ENCODE measurements at regions not wholly inside any gene's neighbourhood (a gene's known extent, or its start where the extent isn't known, plus 50 kb on each side); places are given as distances from the start of the nearest gene placed in this dataset.

DNA sequence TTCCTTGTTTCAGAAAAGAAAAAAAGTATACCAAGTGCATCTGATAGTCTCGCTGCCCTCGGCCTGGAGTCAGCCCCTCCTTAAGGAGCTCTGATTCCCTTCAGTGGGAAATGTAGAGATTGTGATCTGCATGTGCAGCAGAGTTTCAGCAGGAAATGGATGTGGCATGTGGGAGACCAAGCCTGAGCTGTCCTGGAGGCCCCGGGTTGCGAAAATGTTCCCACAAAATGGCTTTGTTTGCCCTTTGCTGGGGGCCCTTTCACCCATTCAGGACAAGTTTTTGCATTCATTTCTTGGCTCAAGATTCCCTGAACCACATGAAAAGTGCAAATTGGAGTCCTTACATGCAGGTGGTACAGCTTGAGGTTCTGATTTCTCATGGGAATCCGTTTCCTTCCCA lies 230.9 kb downstream of the GADD45G start:
- Histone ChIP-seq H3K9ac (ENCODE audit: low read length) (no peak overlapping the region), H2AFZ (ENCODE audit: low read length) (no peak overlapping the region), H3K27ac (ENCODE audit: low read length) (no peak overlapping the region), H3K27me3 (ENCODE audit: low read length) (no peaks in the 10 kb centered on the region), H3K79me2 (ENCODE audit: low read length) (no peaks in the 10 kb centered on the region), H3K9me3 (ENCODE audit: low read length) (no peaks in the 10 kb centered on the region), H3K9me2 (replicated peaks; ENCODE audit: insufficient read depth, low read length) (no peaks in the 10 kb centered on the region), H4K20me1 (ENCODE audit: insufficient read depth, low read depth, low read length) (no peaks in the 10 kb centered on the region), H3K4me2 (ENCODE audit: low read depth, low read length, poor library complexity, severe bottlenecking) (no peak overlapping the region), H3K4me1 (ENCODE audit: low read length) (no peaks in the 10 kb centered on the region), H3K4me3 (ENCODE audit: low read length) (no peak overlapping the region), H3K36me3 (ENCODE audit: insufficient read depth, low read length) (no peaks in the 10 kb centered on the region)
- no peak for DNase-seq

DNA sequence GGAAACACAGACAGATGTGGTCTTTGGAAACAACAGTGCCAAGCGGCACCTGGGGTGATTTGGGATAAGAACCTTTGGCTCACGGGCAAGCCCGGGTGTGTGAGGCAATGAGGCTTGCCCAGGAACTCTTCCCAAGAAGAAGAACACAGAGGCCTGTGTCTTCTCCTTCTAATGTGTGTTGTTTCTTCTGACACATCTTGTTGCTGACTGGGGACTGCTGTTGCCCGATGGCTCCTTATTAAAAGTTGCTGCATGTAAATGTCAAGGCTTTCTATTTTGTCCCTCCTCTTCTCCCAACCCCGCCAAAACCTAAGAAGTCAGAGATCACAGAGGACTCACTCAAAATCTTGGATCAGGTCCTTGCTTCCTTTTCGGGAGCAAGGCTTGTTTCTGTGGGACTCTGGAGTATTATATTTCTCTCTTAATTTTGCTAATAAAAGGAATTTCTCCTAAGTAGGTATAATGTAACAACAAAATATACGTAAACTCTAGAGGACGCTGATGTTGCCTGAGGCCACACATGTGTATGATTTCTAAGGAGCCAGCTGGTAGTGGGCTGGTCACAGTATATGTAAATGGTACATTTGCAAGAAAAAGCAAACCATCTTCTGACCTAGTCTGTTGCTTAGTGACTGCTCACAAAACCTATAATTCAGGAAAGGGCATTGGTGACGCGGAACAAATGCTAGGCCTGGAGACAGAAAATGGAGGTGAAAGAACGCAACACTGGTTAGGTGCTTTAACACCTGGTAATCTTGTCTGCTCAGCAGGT lies 232.5 kb downstream of the GADD45G start:
- H3K4me2 ChIP-seq (ENCODE audit: low read depth, low read length, poor library complexity, severe bottlenecking): no peak overlapping the region
- H3K4me1 ChIP-seq (ENCODE audit: low read length): no peaks in the 10 kb centered on the region
- no peak overlapping the region for H3K4me3 ChIP-seq (ENCODE audit: low read length)
- no peaks in the 10 kb centered on the region for H3K36me3 ChIP-seq (ENCODE audit: insufficient read depth, low read length)
- no peaks in the 10 kb centered on the region for H3K27me3 ChIP-seq (ENCODE audit: low read length)
- H3K9me3 ChIP-seq (ENCODE audit: low read length): no peaks in the 10 kb centered on the region
- H2AFZ ChIP-seq (ENCODE audit: low read length): no peak overlapping the region
- no peak overlapping the region for H3K9ac ChIP-seq (ENCODE audit: low read length)
- H3K79me2 ChIP-seq (ENCODE audit: low read length): no peaks in the 10 kb centered on the region
- H3K9me2 ChIP-seq (replicated peaks; ENCODE audit: insufficient read depth, low read length): no peaks in the 10 kb centered on the region
- no peak overlapping the region for H3K27ac ChIP-seq (ENCODE audit: low read length)
- no peak for DNase-seq
- no peaks in the 10 kb centered on the region for H4K20me1 ChIP-seq (ENCODE audit: insufficient read depth, low read depth, low read length)

- H3K36me3 ChIP-seq (ENCODE audit: insufficient read depth, low read length): no peaks in the 10 kb centered on the region
- H3K79me2 ChIP-seq (ENCODE audit: low read length): no peaks in the 10 kb centered on the region
- no peaks in the 10 kb centered on the region for H3K9me3 ChIP-seq (ENCODE audit: low read length)
- H3K9me2 ChIP-seq (replicated peaks; ENCODE audit: insufficient read depth, low read length): no peaks in the 10 kb centered on the region
- H3K27ac ChIP-seq (ENCODE audit: low read length): no peak overlapping the region
- DNase-seq: no peak
- no peak overlapping the region for H2AFZ ChIP-seq (ENCODE audit: low read length)
- no peaks in the 10 kb centered on the region for H3K27me3 ChIP-seq (ENCODE audit: low read length)
- H3K4me3 ChIP-seq (ENCODE audit: low read length): no peak overlapping the region
- H4K20me1 ChIP-seq (ENCODE audit: insufficient read depth, low read depth, low read length): no peaks in the 10 kb centered on the region
- no peaks in the 10 kb centered on the region for H3K4me1 ChIP-seq (ENCODE audit: low read length)
- no peak overlapping the region for H3K4me2 ChIP-seq (ENCODE audit: low read depth, low read length, poor library complexity, severe bottlenecking)
- H3K9ac ChIP-seq (ENCODE audit: low read length): no peak overlapping the region
Measured at GRCh38 chr9:89837934-89838310, 233.1 kb downstream of the GADD45G start.

- H3K27me3 ChIP-seq (ENCODE audit: low read length): no peaks in the 10 kb centered on the region
- H3K4me2 ChIP-seq (ENCODE audit: low read depth, low read length, poor library complexity, severe bottlenecking): no peak overlapping the region
- no peaks in the 10 kb centered on the region for H3K9me3 ChIP-seq (ENCODE audit: low read length)
- H3K79me2 ChIP-seq (ENCODE audit: low read length): no peaks in the 10 kb centered on the region
- no peak overlapping the region for H3K27ac ChIP-seq (ENCODE audit: low read length)
- no peak overlapping the region for H2AFZ ChIP-seq (ENCODE audit: low read length)
- H3K4me1 ChIP-seq (ENCODE audit: low read length): no peaks in the 10 kb centered on the region
- no peaks in the 10 kb centered on the region for H3K36me3 ChIP-seq (ENCODE audit: insufficient read depth, low read length)
- H3K9ac ChIP-seq (ENCODE audit: low read length): no peak overlapping the region
- H3K4me3 ChIP-seq (ENCODE audit: low read length): no peak overlapping the region
- H4K20me1 ChIP-seq (ENCODE audit: insufficient read depth, low read depth, low read length): no peaks in the 10 kb centered on the region
- DNase-seq: no peak
- H3K9me2 ChIP-seq (replicated peaks; ENCODE audit: insufficient read depth, low read length): no peaks in the 10 kb centered on the region
Measured at GRCh38 chr9:89838621-89839020, 233.8 kb downstream of the GADD45G start.

- DNase-seq: no peak
Measured at GRCh38 chr9:89839449-89839848, 234.6 kb downstream of the GADD45G start.

DNA sequence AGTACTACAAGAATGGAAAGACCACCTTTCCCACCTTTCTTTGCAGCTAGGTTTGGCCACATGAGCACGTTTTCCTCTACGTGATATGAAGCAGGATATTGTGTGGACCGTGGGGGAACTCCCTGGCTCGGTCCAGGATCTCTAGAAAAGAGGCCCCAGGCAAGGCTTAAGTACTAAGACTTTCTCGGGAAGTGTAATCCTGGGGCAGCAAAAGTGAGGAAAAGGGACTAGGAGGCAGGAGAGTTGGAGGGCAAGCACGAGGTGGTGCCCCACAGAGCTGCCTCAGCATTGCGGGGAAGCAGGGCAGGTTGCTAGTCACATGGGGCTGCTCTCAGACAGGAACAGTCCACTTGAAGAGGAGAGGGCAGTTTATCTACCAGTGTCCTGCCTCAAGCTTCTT lies 235.1 kb downstream of the GADD45G start:
- H2AFZ ChIP-seq (ENCODE audit: low read length): no peak overlapping the region
- no peak overlapping the region for H3K27ac ChIP-seq (ENCODE audit: low read length)
- no peak overlapping the region for H3K4me3 ChIP-seq (ENCODE audit: low read length)
- no peak for DNase-seq
- no peaks in the 10 kb centered on the region for H3K4me1 ChIP-seq (ENCODE audit: low read length)
- no peaks in the 10 kb centered on the region for H4K20me1 ChIP-seq (ENCODE audit: insufficient read depth, low read depth, low read length)
- no peaks in the 10 kb centered on the region for H3K36me3 ChIP-seq (ENCODE audit: insufficient read depth, low read length)
- no peaks in the 10 kb centered on the region for H3K9me2 ChIP-seq (replicated peaks; ENCODE audit: insufficient read depth, low read length)
- H3K27me3 ChIP-seq (ENCODE audit: low read length): no peaks in the 10 kb centered on the region
- H3K4me2 ChIP-seq (ENCODE audit: low read depth, low read length, poor library complexity, severe bottlenecking): no peak overlapping the region
- no peaks in the 10 kb centered on the region for H3K79me2 ChIP-seq (ENCODE audit: low read length)
- no peaks in the 10 kb centered on the region for H3K9me3 ChIP-seq (ENCODE audit: low read length)
- no peak overlapping the region for H3K9ac ChIP-seq (ENCODE audit: low read length)

More at GRCh38 chr9:89839449-89839848, 234.6 kb downstream of the GADD45G start:
- Histone ChIP-seq H3K9me2 (replicated peaks; ENCODE audit: insufficient read depth, low read length) (no peaks in the 10 kb centered on the region), H4K20me1 (ENCODE audit: insufficient read depth, low read depth, low read length) (no peaks in the 10 kb centered on the region), H3K79me2 (ENCODE audit: low read length) (no peaks in the 10 kb centered on the region), H3K36me3 (ENCODE audit: insufficient read depth, low read length) (no peaks in the 10 kb centered on the region), H2AFZ (ENCODE audit: low read length) (no peak overlapping the region), H3K4me3 (ENCODE audit: low read length) (no peak overlapping the region), H3K4me2 (ENCODE audit: low read depth, low read length, poor library complexity, severe bottlenecking) (no peak overlapping the region), H3K4me1 (ENCODE audit: low read length) (no peaks in the 10 kb centered on the region), H3K27me3 (ENCODE audit: low read length) (no peaks in the 10 kb centered on the region), H3K9ac (ENCODE audit: low read length) (no peak overlapping the region), H3K27ac (ENCODE audit: low read length) (no peak overlapping the region), H3K9me3 (ENCODE audit: low read length) (no peaks in the 10 kb centered on the region)

DNA sequence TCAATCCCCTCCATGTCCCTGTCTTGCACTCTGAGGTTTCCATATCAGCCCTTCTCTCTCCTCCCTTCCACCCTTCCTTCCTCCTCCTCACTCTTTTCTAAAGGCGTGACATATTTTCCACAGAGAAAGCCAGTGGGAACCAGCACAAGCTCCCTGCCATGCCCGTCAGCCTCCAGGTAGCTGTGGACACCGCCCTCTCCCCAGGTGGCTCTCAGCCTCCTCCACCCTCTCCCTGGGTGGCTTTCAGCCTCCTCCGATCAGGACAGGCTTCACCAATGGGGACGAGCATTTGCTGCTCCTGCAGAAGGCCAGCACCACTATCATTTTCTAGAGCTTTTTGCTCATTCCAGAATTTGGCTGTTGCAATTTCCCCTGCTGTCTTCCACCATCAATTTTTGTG lies 236.6 kb downstream of the GADD45G start:
- Histone ChIP-seq H4K20me1 (ENCODE audit: insufficient read depth, low read depth, low read length) (no peaks in the 10 kb centered on the region), H3K4me3 (ENCODE audit: low read length) (no peak overlapping the region), H3K79me2 (ENCODE audit: low read length) (no peaks in the 10 kb centered on the region), H3K4me1 (ENCODE audit: low read length) (no peaks in the 10 kb centered on the region), H3K9me2 (replicated peaks; ENCODE audit: insufficient read depth, low read length) (no peaks in the 10 kb centered on the region), H3K4me2 (ENCODE audit: low read depth, low read length, poor library complexity, severe bottlenecking) (no peak overlapping the region), H3K36me3 (ENCODE audit: insufficient read depth, low read length) (no peaks in the 10 kb centered on the region), H2AFZ (ENCODE audit: low read length) (no peak overlapping the region), H3K9ac (ENCODE audit: low read length) (no peak overlapping the region), H3K27ac (ENCODE audit: low read length) (no peak overlapping the region), H3K9me3 (ENCODE audit: low read length) (no peaks in the 10 kb centered on the region), H3K27me3 (ENCODE audit: low read length) (no peaks in the 10 kb centered on the region)
- no peak for DNase-seq

- H2AFZ ChIP-seq (ENCODE audit: low read length): no peak overlapping the region
- H3K4me3 ChIP-seq (ENCODE audit: low read length): no peak overlapping the region
- H3K4me1 ChIP-seq (ENCODE audit: low read length): no peaks in the 10 kb centered on the region
- no peak overlapping the region for H3K9ac ChIP-seq (ENCODE audit: low read length)
- no peaks in the 10 kb centered on the region for H3K9me2 ChIP-seq (replicated peaks; ENCODE audit: insufficient read depth, low read length)
- no peaks in the 10 kb centered on the region for H4K20me1 ChIP-seq (ENCODE audit: insufficient read depth, low read depth, low read length)
- H3K27me3 ChIP-seq (ENCODE audit: low read length): no peaks in the 10 kb centered on the region
- no peaks in the 10 kb centered on the region for H3K36me3 ChIP-seq (ENCODE audit: insufficient read depth, low read length)
- H3K79me2 ChIP-seq (ENCODE audit: low read length): no peaks in the 10 kb centered on the region
- no peak overlapping the region for H3K4me2 ChIP-seq (ENCODE audit: low read depth, low read length, poor library complexity, severe bottlenecking)
- H3K27ac ChIP-seq (ENCODE audit: low read length): no peak overlapping the region
- no peaks in the 10 kb centered on the region for H3K9me3 ChIP-seq (ENCODE audit: low read length)
- DNase-seq: no peak
Measured at GRCh38 chr9:89842267-89842768, 237.5 kb downstream of the GADD45G start.

Measured in Karpas-422 (cell line).